ENCODE measurements at regions not wholly inside any gene's neighbourhood (a gene's known extent, or its start where the extent isn't known, plus 50 kb on each side); places are given as distances from the start of the nearest gene placed in this dataset.
"Not testable (repeated sequence)": the region's sequence is repeated elsewhere in the genome, so short reads cannot be mapped to it uniquely, and the experiment has no call there.

DNA sequence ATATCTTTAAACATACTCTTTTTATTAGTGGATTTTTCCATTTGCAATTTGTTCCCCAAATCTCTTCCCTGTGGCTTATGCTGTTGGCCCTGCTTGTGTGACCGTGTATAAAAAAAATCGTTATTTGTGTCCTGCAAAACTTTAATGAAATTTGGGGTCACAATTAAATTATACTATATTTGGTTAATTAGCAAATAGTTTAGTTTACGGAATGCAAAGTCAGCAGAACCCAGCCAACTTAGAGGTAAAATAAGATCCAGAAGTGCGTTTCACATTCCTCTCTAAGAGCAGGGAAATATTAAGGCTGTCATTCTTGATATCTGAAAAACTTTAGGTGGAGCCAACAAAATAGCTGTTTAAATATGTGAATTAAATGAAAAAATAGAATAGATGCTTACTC, 2023.5 kb upstream of the WWC1 start:
- H3K9me3 ChIP-seq (ENCODE audit: control insufficient read depth, insufficient read depth, low read length), result no peaks in the 10 kb centered on the region
- H3K27me3 ChIP-seq (ENCODE audit: control insufficient read depth, insufficient read depth, low read length), result no peaks in the 10 kb centered on the region

DNA sequence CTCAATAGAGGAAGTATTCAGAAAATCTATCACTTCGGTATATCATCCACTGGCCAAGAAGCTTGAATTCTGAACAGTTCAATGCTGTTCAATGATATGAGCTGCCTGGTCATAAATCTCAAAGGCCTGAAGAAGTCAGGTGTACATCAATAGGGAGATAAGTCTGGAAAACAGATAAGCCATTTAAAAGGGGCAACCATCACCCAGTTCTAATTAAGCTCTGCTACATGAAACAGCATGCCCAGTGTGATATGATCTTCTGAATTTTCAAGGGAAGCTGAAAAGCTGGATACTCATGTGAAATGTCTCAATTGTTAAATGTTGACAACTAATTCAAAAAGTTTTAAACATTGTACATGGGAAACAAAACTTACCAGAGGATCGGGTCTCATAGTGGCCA, 2020.7 kb upstream of the WWC1 start:
- Histone ChIP-seq H3K27me3 (ENCODE audit: control insufficient read depth, insufficient read depth, low read length) (no peaks in the 10 kb centered on the region), H3K9me3 (ENCODE audit: control insufficient read depth, insufficient read depth, low read length) (no peaks in the 10 kb centered on the region), H3K4me1 (ENCODE audit: control insufficient read depth, insufficient read depth, low read length) (peaks cover 1% of the 10 kb centered on the region; the same call in 1 of the 2 replicates), H3K36me3 (ENCODE audit: control insufficient read depth, insufficient read depth, low read length) (no peaks in the 10 kb centered on the region), H3K4me3 (ENCODE audit: low read length) (no peak overlapping the region), H3K27ac (ENCODE audit: low read length) (no peak overlapping the region)
- WGBS (ENCODE audit: insufficient coverage, insufficient read length), result no CpG with 5 or more reads among the region's 2 CpGs
- no peak for DNase-seq (ENCODE audit: low read depth, low spot score)

More for the DNA sequence above, 2023.5 kb upstream of the WWC1 start:
- Histone ChIP-seq H3K4me3 (ENCODE audit: low read length) (no peak overlapping the region), H3K36me3 (ENCODE audit: control insufficient read depth, insufficient read depth, low read length) (no peaks in the 10 kb centered on the region), H3K27ac (ENCODE audit: low read length) (no peak overlapping the region), H3K4me1 (ENCODE audit: control insufficient read depth, insufficient read depth, low read length) (peaks cover 1% of the 10 kb centered on the region; the same call in 1 of the 2 replicates)
- no CpG with 5 or more reads among the region's 4 CpGs for WGBS (ENCODE audit: insufficient coverage, insufficient read length)
- no peak for DNase-seq (ENCODE audit: low read depth, low spot score)

DNA sequence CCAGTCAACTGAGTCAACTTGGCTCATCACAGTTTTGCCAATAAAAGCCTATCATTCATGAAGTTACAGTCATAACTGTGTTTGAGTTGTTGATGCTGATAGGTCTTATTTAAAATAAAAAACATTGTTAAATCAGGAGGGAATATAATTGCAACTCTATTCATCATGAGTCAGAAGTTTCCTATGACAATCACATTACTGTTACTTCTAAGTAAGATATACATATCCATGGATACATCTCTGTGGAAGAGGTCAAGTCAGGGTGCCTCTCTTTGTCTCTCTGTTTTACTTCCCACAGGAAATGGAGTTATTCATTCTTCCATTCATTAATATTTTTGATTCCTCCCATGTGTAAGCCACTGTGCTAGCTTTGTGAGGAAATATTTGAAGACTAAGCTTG, 2015.4 kb upstream of the WWC1 start:
- no peaks in the 10 kb centered on the region for H3K36me3 ChIP-seq (ENCODE audit: control insufficient read depth, insufficient read depth, low read length)
- no peaks in the 10 kb centered on the region for H3K27me3 ChIP-seq (ENCODE audit: control insufficient read depth, insufficient read depth, low read length)
- no peaks in the 10 kb centered on the region for H3K9me3 ChIP-seq (ENCODE audit: control insufficient read depth, insufficient read depth, low read length)
- no peak overlapping the region for H3K4me3 ChIP-seq (ENCODE audit: low read length)
- no peak overlapping the region for H3K27ac ChIP-seq (ENCODE audit: low read length)
- DNase-seq (ENCODE audit: low read depth, low spot score), result no peak
- peaks cover 1% of the 10 kb centered on the region; the same call in 1 of the 2 replicates for H3K4me1 ChIP-seq (ENCODE audit: control insufficient read depth, insufficient read depth, low read length)

DNA sequence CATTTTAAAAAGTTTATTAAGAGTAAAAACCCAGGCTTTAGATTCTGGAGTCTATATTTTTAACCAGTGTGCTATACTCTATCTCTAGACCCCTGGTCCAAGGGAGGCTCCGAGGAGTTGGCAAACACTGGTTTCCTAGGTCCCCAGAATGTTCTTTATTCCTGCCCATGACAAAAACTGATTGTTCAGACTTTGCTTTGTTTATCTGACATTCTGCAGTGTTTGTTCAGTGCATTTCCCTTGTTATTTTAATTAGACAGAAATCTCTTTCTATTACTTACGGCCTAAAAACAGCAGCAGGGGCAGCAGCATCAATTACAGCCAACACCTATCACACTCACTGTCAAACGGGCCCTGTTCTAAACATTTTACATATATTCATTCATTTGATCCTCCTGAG, 2011.6 kb upstream of the WWC1 start:
- DNase-seq (ENCODE audit: low read depth, low spot score), result no peak
- Histone ChIP-seq H3K27me3 (ENCODE audit: control insufficient read depth, insufficient read depth, low read length) (no peaks in the 10 kb centered on the region), H3K4me1 (ENCODE audit: control insufficient read depth, insufficient read depth, low read length) (no peaks in the 10 kb centered on the region), H3K36me3 (ENCODE audit: control insufficient read depth, insufficient read depth, low read length) (no peaks in the 10 kb centered on the region), H3K9me3 (ENCODE audit: control insufficient read depth, insufficient read depth, low read length) (no peaks in the 10 kb centered on the region), H3K27ac (ENCODE audit: low read length) (no peak overlapping the region), H3K4me3 (ENCODE audit: low read length) (no peak overlapping the region)
- no CpG with 5 or more reads among the region's 3 CpGs for WGBS (ENCODE audit: insufficient coverage, insufficient read length)

DNA sequence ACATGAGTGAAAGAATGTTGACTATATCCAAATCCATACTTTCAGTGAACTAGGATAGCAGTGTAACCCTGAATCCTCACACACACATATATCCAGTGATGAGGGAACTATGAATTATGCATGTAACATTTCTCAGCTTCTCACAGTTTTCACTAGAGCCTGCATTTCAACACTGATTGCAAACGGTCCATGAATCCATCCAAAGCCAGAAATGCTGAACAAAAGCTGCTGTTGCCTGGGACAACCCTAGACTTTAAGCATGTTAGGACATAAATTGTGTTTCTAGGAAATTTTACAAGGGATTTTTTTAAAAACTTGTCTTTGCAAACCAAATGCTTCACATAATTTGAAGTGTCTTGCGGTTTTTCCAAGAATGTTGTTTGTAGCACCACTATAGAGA, 2010.0 kb upstream of the WWC1 start:
- no peak for DNase-seq (ENCODE audit: low read depth, low spot score)
- no peak overlapping the region for H3K4me3 ChIP-seq (ENCODE audit: low read length)
- H3K27me3 ChIP-seq (ENCODE audit: control insufficient read depth, insufficient read depth, low read length), result no peaks in the 10 kb centered on the region
- H3K9me3 ChIP-seq (ENCODE audit: control insufficient read depth, insufficient read depth, low read length), result no peaks in the 10 kb centered on the region
- H3K36me3 ChIP-seq (ENCODE audit: control insufficient read depth, insufficient read depth, low read length), result no peaks in the 10 kb centered on the region
- WGBS (ENCODE audit: insufficient coverage, insufficient read length), result no CpG with 5 or more reads among the region's 2 CpGs
- H3K4me1 ChIP-seq (ENCODE audit: control insufficient read depth, insufficient read depth, low read length), result no peaks in the 10 kb centered on the region
- no peak overlapping the region for H3K27ac ChIP-seq (ENCODE audit: low read length)

DNA sequence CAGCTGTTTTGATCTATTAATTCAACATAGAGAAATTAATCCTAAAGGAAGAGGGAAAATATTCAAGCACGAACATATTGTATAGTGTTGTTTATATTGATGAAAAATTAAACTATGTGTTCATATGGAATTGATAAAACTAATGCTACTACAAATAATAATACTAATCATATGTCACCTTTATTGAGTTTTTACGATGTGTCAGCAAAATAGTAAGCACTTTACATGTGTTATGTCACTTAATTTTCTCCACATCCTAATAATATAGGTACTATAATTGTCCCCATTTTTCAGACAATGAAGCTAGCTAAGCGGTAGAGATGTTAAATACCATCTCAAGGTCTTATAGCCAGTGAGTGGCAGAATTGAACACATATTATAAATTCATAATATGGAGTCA, 2008.5 kb upstream of the WWC1 start:
- Histone ChIP-seq H3K4me3 (ENCODE audit: low read length) (no peak overlapping the region), H3K4me1 (ENCODE audit: control insufficient read depth, insufficient read depth, low read length) (no peaks in the 10 kb centered on the region), H3K9me3 (ENCODE audit: control insufficient read depth, insufficient read depth, low read length) (no peaks in the 10 kb centered on the region), H3K27ac (ENCODE audit: low read length) (no peak overlapping the region), H3K27me3 (ENCODE audit: control insufficient read depth, insufficient read depth, low read length) (no peaks in the 10 kb centered on the region), H3K36me3 (ENCODE audit: control insufficient read depth, insufficient read depth, low read length) (no peaks in the 10 kb centered on the region)
- DNase-seq (ENCODE audit: low read depth, low spot score), result no peak
- WGBS (ENCODE audit: insufficient coverage, insufficient read length), result no CpG with 5 or more reads among the region's 3 CpGs

DNA sequence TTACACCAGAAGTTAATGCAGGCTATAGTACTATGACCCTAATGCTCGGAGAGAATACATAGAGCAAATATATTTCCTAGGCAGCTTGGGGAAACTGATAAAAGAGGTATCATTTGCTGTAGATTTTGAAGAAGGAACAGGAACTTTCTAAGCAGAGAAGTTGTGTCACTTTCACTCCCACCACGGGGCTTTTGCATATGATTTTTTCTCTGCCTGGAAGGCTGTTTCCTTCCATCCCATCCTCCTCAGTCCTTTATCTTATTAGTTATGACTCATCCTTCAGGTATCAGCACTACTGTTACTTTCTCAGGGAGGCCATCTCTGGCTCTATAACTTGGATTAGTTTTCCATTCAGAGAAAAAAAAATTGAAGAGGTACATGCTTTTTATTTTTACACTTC, 2006.1 kb upstream of the WWC1 start:
- no peaks in the 10 kb centered on the region for H3K36me3 ChIP-seq (ENCODE audit: control insufficient read depth, insufficient read depth, low read length)
- no peaks in the 10 kb centered on the region for H3K4me1 ChIP-seq (ENCODE audit: control insufficient read depth, insufficient read depth, low read length)
- no peaks in the 10 kb centered on the region for H3K27me3 ChIP-seq (ENCODE audit: control insufficient read depth, insufficient read depth, low read length)
- H3K9me3 ChIP-seq (ENCODE audit: control insufficient read depth, insufficient read depth, low read length), result no peaks in the 10 kb centered on the region
- H3K27ac ChIP-seq (ENCODE audit: low read length), result no peak overlapping the region
- H3K4me3 ChIP-seq (ENCODE audit: low read length), result no peak overlapping the region
- no CpG with 5 or more reads among the region's 2 CpGs for WGBS (ENCODE audit: insufficient coverage, insufficient read length)
- DNase-seq (ENCODE audit: low read depth, low spot score), result no peak

DNA sequence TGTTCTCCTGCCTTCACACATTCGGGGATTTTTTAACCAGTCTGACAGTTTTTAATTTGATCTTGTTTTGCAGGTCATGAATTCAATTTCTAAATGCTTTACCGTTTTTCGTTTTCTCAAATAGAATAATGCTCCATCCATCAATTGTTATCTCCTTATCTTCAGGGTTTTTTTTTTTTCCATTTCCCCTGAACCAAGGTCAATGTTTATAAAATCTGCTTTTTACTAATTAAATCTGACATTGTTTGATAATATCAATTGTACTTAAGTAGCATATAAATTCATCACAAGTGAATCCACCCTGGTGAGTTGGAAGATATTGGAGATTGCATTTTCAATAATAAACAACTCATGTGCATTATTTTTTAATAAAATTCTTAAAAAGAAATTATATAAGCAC, 2004.6 kb upstream of the WWC1 start:
- no peaks in the 10 kb centered on the region for H3K36me3 ChIP-seq (ENCODE audit: control insufficient read depth, insufficient read depth, low read length)
- H3K9me3 ChIP-seq (ENCODE audit: control insufficient read depth, insufficient read depth, low read length), result no peaks in the 10 kb centered on the region
- no peak overlapping the region for H3K4me3 ChIP-seq (ENCODE audit: low read length)
- no peak for DNase-seq (ENCODE audit: low read depth, low spot score)
- WGBS (ENCODE audit: insufficient coverage, insufficient read length), result no CpG with 5 or more reads among the region's 3 CpGs
- no peak overlapping the region for H3K27ac ChIP-seq (ENCODE audit: low read length)
- H3K27me3 ChIP-seq (ENCODE audit: control insufficient read depth, insufficient read depth, low read length), result no peaks in the 10 kb centered on the region
- H3K4me1 ChIP-seq (ENCODE audit: control insufficient read depth, insufficient read depth, low read length), result no peaks in the 10 kb centered on the region

DNA sequence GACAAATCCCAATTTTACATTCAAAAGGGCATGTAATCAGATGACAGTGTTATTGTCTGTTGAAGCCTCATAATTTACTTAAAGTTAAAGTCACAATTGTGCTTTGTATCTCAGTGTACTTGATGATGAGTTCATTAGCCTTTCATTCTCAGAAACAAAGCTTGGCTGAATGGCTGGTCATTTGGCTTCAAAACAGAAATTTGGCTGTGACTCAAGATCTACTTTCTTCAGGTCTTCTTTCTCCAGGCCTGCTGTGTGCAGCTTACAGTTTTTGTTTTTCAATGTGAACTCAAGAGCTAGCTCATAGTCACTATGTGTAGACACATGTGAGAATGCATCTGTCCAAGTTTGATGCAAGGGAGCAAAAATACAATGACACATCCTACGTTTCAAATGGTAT, 2003.6 kb upstream of the WWC1 start:
- H3K9me3 ChIP-seq (ENCODE audit: control insufficient read depth, insufficient read depth, low read length), result no peaks in the 10 kb centered on the region
- WGBS (ENCODE audit: insufficient coverage, insufficient read length), result no CpG with 5 or more reads among the region's 1 CpG
- no peaks in the 10 kb centered on the region for H3K27me3 ChIP-seq (ENCODE audit: control insufficient read depth, insufficient read depth, low read length)
- no peak overlapping the region for H3K4me3 ChIP-seq (ENCODE audit: low read length)
- H3K36me3 ChIP-seq (ENCODE audit: control insufficient read depth, insufficient read depth, low read length), result no peaks in the 10 kb centered on the region
- H3K4me1 ChIP-seq (ENCODE audit: control insufficient read depth, insufficient read depth, low read length), result no peaks in the 10 kb centered on the region
- no peak for DNase-seq (ENCODE audit: low read depth, low spot score)
- H3K27ac ChIP-seq (ENCODE audit: low read length), result no peak overlapping the region

DNA sequence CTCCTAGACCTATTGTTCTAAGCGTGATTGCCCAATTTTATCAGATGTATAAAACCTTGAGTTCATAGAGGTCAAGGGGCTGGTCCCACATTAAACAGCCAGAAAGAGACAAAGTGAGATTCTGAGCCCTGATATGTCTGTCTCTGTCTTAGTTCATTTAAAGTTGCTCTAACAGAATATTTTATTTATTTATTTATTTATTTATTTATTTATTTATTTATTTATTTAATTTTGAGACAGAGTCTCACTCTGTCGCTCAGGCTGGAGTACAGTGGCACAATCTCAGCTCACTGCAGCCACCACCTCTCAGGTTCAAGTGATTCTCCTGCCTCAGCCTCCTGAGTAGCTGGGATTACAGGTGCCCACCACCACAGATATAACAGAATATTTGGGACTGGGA, 1999.6 kb upstream of the WWC1 start:
- DNase-seq (ENCODE audit: low read depth, low spot score); H3K27me3 ChIP-seq (ENCODE audit: control insufficient read depth, insufficient read depth, low read length); H3K36me3 ChIP-seq (ENCODE audit: control insufficient read depth, insufficient read depth, low read length); H3K9me3 ChIP-seq (ENCODE audit: control insufficient read depth, insufficient read depth, low read length); H3K27ac ChIP-seq (ENCODE audit: low read length); H3K4me1 ChIP-seq (ENCODE audit: control insufficient read depth, insufficient read depth, low read length); H3K4me3 ChIP-seq (ENCODE audit: low read length): not testable (repeated sequence)
- no CpG with 5 or more reads among the region's 2 CpGs for WGBS (ENCODE audit: insufficient coverage, insufficient read length)

DNA sequence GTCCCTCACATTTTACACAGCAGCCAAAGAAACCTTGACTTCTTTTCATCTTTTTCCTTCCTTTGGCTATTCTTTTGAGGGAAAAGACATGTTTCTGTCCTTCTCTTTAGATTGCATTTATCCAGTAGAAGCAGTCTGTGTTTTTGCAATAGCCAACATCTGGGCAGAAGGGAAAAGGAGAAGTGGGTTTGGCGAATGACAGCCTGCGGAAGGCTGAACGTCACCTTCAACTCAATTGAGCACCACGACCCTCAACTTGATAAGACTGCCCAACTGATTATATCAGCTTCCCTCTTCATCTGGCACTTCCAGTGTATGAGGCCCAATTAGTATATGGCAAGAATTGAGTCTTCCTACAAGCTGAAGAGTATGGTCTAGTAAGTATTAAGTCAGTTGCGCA, 1997.6 kb upstream of the WWC1 start:
- H3K4me3 ChIP-seq (ENCODE audit: low read length), result no peak overlapping the region
- no peaks in the 10 kb centered on the region for H3K9me3 ChIP-seq (ENCODE audit: control insufficient read depth, insufficient read depth, low read length)
- no peaks in the 10 kb centered on the region for H3K27me3 ChIP-seq (ENCODE audit: control insufficient read depth, insufficient read depth, low read length)
- no CpG with 5 or more reads among the region's 5 CpGs for WGBS (ENCODE audit: insufficient coverage, insufficient read length)
- no peak for DNase-seq (ENCODE audit: low read depth, low spot score)
- H3K36me3 ChIP-seq (ENCODE audit: control insufficient read depth, insufficient read depth, low read length), result no peaks in the 10 kb centered on the region
- H3K27ac ChIP-seq (ENCODE audit: low read length), result no peak overlapping the region
- no peaks in the 10 kb centered on the region for H3K4me1 ChIP-seq (ENCODE audit: control insufficient read depth, insufficient read depth, low read length)
